IMR-90 (cell line): ENCODE measurements at regions not wholly inside any gene's neighbourhood (a gene's known extent, or its start where the extent isn't known, plus 50 kb on each side); places are given as distances from the start of the nearest gene placed in this dataset.

Source experiments
- ATAC-seq: fragments of 200-7000 bp; cut with Tn5 transposase; 2 replicates; pipeline ENCODE4 v1.9.1; 2020; ENCODE audit warnings: low read depth, mild to moderate bottlenecking, moderate library complexity
- BruUV-seq: library from RNA; stranded (reverse); fragments of 400-500 nt; replicated peaks from 2 replicates; lab custom pipeline; 2021; lab: Mats Ljungman, UMichigan
- CTCF ChIA-PET: fragments of 300-600 bp; formaldehyde crosslinking; extraction: SDS; loops from one replicate; lab custom pipeline; 2021; ENCODE audit warnings: antibody characterized with exemption; lab: Yijun Ruan, JAX
- POLR2A ChIA-PET: fragments of 300-600 bp; sonication (Branson Sonifier 250); formaldehyde crosslinking; loops from one replicate; lab custom pipeline; 2022; ENCODE audit warnings: antibody characterized with exemption; ENCODE audit not compliant: unreplicated experiment; lab: Charles Lee
- DNase-seq: peaks from one replicate; pipeline ENCODE4 v3.0.0; 2013
- H2AFZ ChIP-seq: replicated peaks from 2 replicates; pipeline ENCODE3; 2013; ENCODE audit warnings: low read length, mild to moderate bottlenecking; ENCODE audit not compliant: poor library complexity
- H2AK5ac ChIP-seq: 2 replicates; pipeline ENCODE4 v1.6.1; 2013; ENCODE audit warnings: low read depth, low read length, inconsistent platforms
- H2AK9ac ChIP-seq: replicated peaks from 2 replicates; pipeline ENCODE3; 2013; ENCODE audit warnings: mild to moderate bottlenecking, low read depth, low read length, moderate library complexity; ENCODE audit not compliant: poor library complexity
- H2BK120ac ChIP-seq: 2 replicates; pipeline ENCODE4 v1.6.1; 2013; ENCODE audit warnings: low read depth, low read length, inconsistent platforms
- H2BK15ac ChIP-seq: 3 replicates; pipeline ENCODE4 v1.6.1; 2013; ENCODE audit warnings: low read depth, low read length, inconsistent platforms
- H2BK20ac ChIP-seq: 2 replicates; pipeline ENCODE4 v1.6.1; 2013; ENCODE audit warnings: low read depth, mild to moderate bottlenecking, inconsistent platforms, low read length, moderate library complexity
- H2BK5ac ChIP-seq: 2 replicates; pipeline ENCODE4 v1.6.1; 2013; ENCODE audit warnings: mild to moderate bottlenecking, low read depth, low read length, inconsistent platforms; ENCODE audit not compliant: poor library complexity, severe bottlenecking
- H3K14ac ChIP-seq: replicated peaks from 2 replicates; pipeline ENCODE4 v1.6.1; 2013; ENCODE audit warnings: low read depth, low read length, inconsistent platforms
- H3K18ac ChIP-seq: 2 replicates; pipeline ENCODE4 v1.6.1; 2013; ENCODE audit warnings: low read depth, low read length, control low read depth
- H3K23ac ChIP-seq: 2 replicates; pipeline ENCODE4 v1.6.1; 2013; ENCODE audit warnings: low read depth, low read length, inconsistent platforms
- H3K27ac ChIP-seq: 2 replicates; pipeline ENCODE4 v1.5.1; 2013; ENCODE audit warnings: mild to moderate bottlenecking, control low read depth, low read length; ENCODE audit not compliant: insufficient read depth
- H3K27me3 ChIP-seq: 2 replicates; pipeline ENCODE4 v1.6.1; 2013; ENCODE audit warnings: low read length; ENCODE audit not compliant: control insufficient read depth, insufficient read depth
- H3K36me3 ChIP-seq: 2 replicates; pipeline ENCODE4 v1.6.1; 2013; ENCODE audit warnings: low read length, mixed read lengths; ENCODE audit not compliant: control insufficient read depth, insufficient read depth
- H3K4ac ChIP-seq: 2 replicates; pipeline ENCODE4 v1.6.1; 2013; ENCODE audit warnings: low read depth, low read length, inconsistent platforms
- H3K4me1 ChIP-seq: 2 replicates; pipeline ENCODE4 v1.6.1; 2013; ENCODE audit warnings: low read length, mixed read lengths; ENCODE audit not compliant: control insufficient read depth, insufficient read depth
- H3K4me2 ChIP-seq: 2 replicates; pipeline ENCODE4 v1.6.1; 2013; ENCODE audit warnings: low read depth, mild to moderate bottlenecking, control low read depth, low read length, moderate library complexity
- H3K4me3 ChIP-seq: 2 replicates; pipeline ENCODE4 v1.5.1; 2013; ENCODE audit warnings: low read depth, mild to moderate bottlenecking, control low read depth, low read length, moderate library complexity; ENCODE audit not compliant: insufficient read depth
- H3K56ac ChIP-seq: 2 replicates; pipeline ENCODE4 v1.6.1; 2013; ENCODE audit warnings: low read length, inconsistent platforms; ENCODE audit not compliant: insufficient read depth; ENCODE audit errors: extremely low read depth
- H3K79me1 ChIP-seq, 2 experiments: 2 replicates each; pipeline ENCODE4 v1.6.1; 2013; ENCODE audit warnings: low read length in 2 of 2, inconsistent platforms in 1 of 2, low read depth in 1 of 2
- H3K9ac ChIP-seq: 2 replicates; pipeline ENCODE4 v1.6.1; 2013; ENCODE audit warnings: low read depth, low read length, control low read depth
- H3K9me1 ChIP-seq: 2 replicates; pipeline ENCODE4 v1.6.1; 2013; ENCODE audit warnings: low read length, inconsistent platforms; ENCODE audit not compliant: insufficient read depth
- H3K9me3 ChIP-seq: 2 replicates; pipeline ENCODE4 v1.6.1; 2013; ENCODE audit warnings: low read length; ENCODE audit not compliant: control insufficient read depth, insufficient read depth
- H4K20me1 ChIP-seq: 2 replicates; pipeline ENCODE4 v1.6.1; 2013; ENCODE audit warnings: low read length, inconsistent platforms; ENCODE audit not compliant: insufficient read depth
- H4K5ac ChIP-seq: 2 replicates; pipeline ENCODE4 v1.6.1; 2013; ENCODE audit warnings: mild to moderate bottlenecking, low read depth, low read length, control low read depth
- H4K8ac ChIP-seq, 2 experiments: 2 replicates each; pipeline ENCODE4 v1.6.1; 2013; ENCODE audit warnings: low read depth in 2 of 2, low read length in 2 of 2, control low read depth in 1 of 2, inconsistent platforms in 1 of 2
- H4K91ac ChIP-seq: 2 replicates; pipeline ENCODE4 v1.6.1; 2013; ENCODE audit warnings: low read depth, low read length, inconsistent platforms; ENCODE audit not compliant: insufficient read depth
- BHLHE40 ChIP-seq: fragments of 150-350 bp; IDR thresholded peaks from 2 replicates; pipeline ENCODE4 v1.6.1; 2016; ENCODE audit warnings: mild to moderate bottlenecking, low read depth, low read length
- CEBPB ChIP-seq: IDR thresholded peaks from 2 replicates; pipeline ENCODE4 v1.6.1; 2012; ENCODE audit warnings: low read depth, low read length, improper control_type of control experiment
- CHD1 ChIP-seq: IDR thresholded peaks from 2 replicates; pipeline ENCODE4 v1.6.1; 2012; ENCODE audit warnings: low read depth, low read length, improper control_type of control experiment
- CTCF ChIP-seq: conservative IDR thresholded peaks from 2 replicates; pipeline ENCODE4 v1.5.1; 2012; ENCODE audit warnings: mild to moderate bottlenecking, low read depth, low read length, improper control_type of control experiment
- ELK1 ChIP-seq: fragments of 150-350 bp; IDR thresholded peaks from 2 replicates; pipeline ENCODE4 v1.6.1; 2016; ENCODE audit warnings: low read depth, mild to moderate bottlenecking, low read length, moderate library complexity, borderline replicate concordance
- FOS ChIP-seq: fragments of 150-350 bp; IDR thresholded peaks from 2 replicates; pipeline ENCODE4 v1.6.1; 2016; ENCODE audit warnings: low read depth, low read length
- MAFK ChIP-seq: IDR thresholded peaks from 2 replicates; pipeline ENCODE4 v1.6.1; 2012; ENCODE audit warnings: low read depth, low read length, improper control_type of control experiment
- MAZ ChIP-seq: IDR thresholded peaks from 2 replicates; pipeline ENCODE4 v1.6.1; 2012; ENCODE audit warnings: low read depth, mild to moderate bottlenecking, low read length, improper control_type of control experiment, moderate library complexity, borderline replicate concordance
- MXI1 ChIP-seq: IDR thresholded peaks from 2 replicates; pipeline ENCODE4 v1.6.1; 2012; ENCODE audit warnings: low read depth, mild to moderate bottlenecking, low read length, moderate library complexity, borderline replicate concordance
- NFE2L2 ChIP-seq: fragments of 150-350 bp; IDR thresholded peaks from 2 replicates; pipeline ENCODE4 v1.6.1; 2016; ENCODE audit warnings: low read depth, mild to moderate bottlenecking, low read length
- POLR2A ChIP-seq: IDR thresholded peaks from 2 replicates; pipeline ENCODE4 v1.6.1; 2012; ENCODE audit warnings: mild to moderate bottlenecking, low read depth, low read length
- RAD21 ChIP-seq: IDR thresholded peaks from 2 replicates; pipeline ENCODE4 v1.6.1; 2012; ENCODE audit warnings: low read length, improper control_type of control experiment
- RCOR1 ChIP-seq: IDR thresholded peaks from 2 replicates; pipeline ENCODE4 v1.6.1; 2012; ENCODE audit warnings: mild to moderate bottlenecking, low read length, improper control_type of control experiment; ENCODE audit not compliant: insufficient replicate concordance
- RFX5 ChIP-seq: IDR thresholded peaks from 2 replicates; pipeline ENCODE4 v1.8.0; 2012; ENCODE audit warnings: low read depth, mild to moderate bottlenecking, low read length, moderate library complexity
- SMC3 ChIP-seq: fragments of 150-350 bp; IDR thresholded peaks from 2 replicates; pipeline ENCODE4 v1.6.1; 2016; ENCODE audit warnings: low read depth, mild to moderate bottlenecking, antibody characterized with exemption, low read length, moderate library complexity
- USF2 ChIP-seq: fragments of 150-350 bp; IDR thresholded peaks from 2 replicates; pipeline ENCODE4 v1.6.1; 2017; ENCODE audit warnings: mild to moderate bottlenecking, antibody characterized with exemption, low read length, low read depth
- WGBS, 2 experiments: methylation state at CpG; one replicate each; pipeline versions ENCODE4 v1.1.5 to v1.1.7; 2013; ENCODE audit warnings: missing lambda C conversion rate in 2 of 2; ENCODE audit not compliant: insufficient read length in 1 of 2; ENCODE audit errors: extremely low coverage in 2 of 2; 5-methylcytosine and 5-hydroxymethylcytosine counted together
- dilution Hi-C: fragments of 300-500 bp; cut with HindIII; formaldehyde crosslinking; loops from one replicate; pipeline ENCODE4 v1.14.3; 2018; ENCODE audit warnings: low sequenced_read_pairs; ENCODE audit not compliant: unreplicated experiment
- in situ Hi-C: fragments of 300-500 bp; cut with MboI; formaldehyde crosslinking; loops from 3 replicates; pipeline ENCODE4 v1.14.3; 2019; ENCODE audit warnings: low sequenced_read_pairs, inconsistent platforms, mixed read lengths
- intact Hi-C: fragments of 100-400 bp; cut with micrococcal nuclease; formaldehyde crosslinking; loops from 2 replicates; pipeline ENCODE4 v1.10.0; 2022

DNA sequence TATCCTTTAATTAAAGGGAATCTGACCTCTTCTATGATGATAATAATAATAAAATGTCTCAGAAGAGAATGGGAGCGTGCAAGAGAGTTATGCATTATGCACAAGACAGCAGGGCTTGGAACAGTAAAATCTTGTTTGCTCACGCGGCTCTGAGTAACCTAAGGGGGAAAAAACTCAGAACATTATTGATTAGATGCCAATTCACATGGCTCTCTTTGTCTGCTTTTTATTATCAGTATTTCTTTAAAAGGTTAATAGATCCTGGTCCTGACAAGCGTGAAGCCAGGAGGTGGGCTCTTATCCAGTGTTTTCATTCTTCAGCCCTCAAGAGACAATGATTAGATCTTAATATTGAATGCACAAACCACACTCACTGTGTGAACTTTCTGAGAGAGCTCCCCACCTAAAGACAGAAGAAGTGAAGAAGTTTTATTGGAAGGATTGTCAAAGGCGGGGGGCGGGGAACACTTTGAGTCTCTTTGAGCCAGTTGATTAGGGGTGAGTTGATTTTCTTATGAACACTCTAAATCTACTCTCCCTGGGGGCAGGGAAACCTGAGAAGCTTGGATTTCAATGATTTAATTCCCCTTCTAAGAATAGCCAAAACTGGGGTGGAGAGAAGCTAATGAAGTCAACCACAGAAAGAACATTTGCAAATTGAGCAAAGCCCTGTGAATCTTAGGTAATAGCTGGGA lies 127.5 kb upstream of the CTAGE1 start:
- dilution Hi-C loops = no loop called here
- H4K5ac ChIP-seq = no peak overlapping the region
- peaks cover 16% of the 10 kb centered on the region for H3K4me1 ChIP-seq
- no peak for TF ChIP-seq SMC3
- no peak for TF ChIP-seq USF2
- TF ChIP-seq CHD1 = no peak
- TF ChIP-seq RAD21 = no peak
- no peak for TF ChIP-seq MAFK
- TF ChIP-seq ELK1 = no peak
- no peak for TF ChIP-seq NFE2L2
- no peak for TF ChIP-seq MAZ
- TF ChIP-seq BHLHE40 = no peak
- no peak for TF ChIP-seq FOS
- TF ChIP-seq RFX5 = no peak
- TF ChIP-seq MXI1 = no peak
- TF ChIP-seq RCOR1 = no peak
- no peak for TF ChIP-seq CEBPB
- TF ChIP-seq CTCF = no peak
- TF ChIP-seq POLR2A = no peak
- intact Hi-C loops = no loop called here
- no peak overlapping the region for H3K14ac ChIP-seq
- DNase-seq (no peak), ATAC-seq (no peak)
- no peaks in the 10 kb centered on the region for H3K79me1 ChIP-seq
- no peak overlapping the region for H3K4ac ChIP-seq
- H4K8ac ChIP-seq = no peak overlapping the region
- H2AFZ ChIP-seq = no peak overlapping the region
- H3K9ac ChIP-seq = no peak overlapping the region
- H4K91ac ChIP-seq = no peak overlapping the region
- CTCF ChIA-PET = no interaction called here
- H3K23ac ChIP-seq = no peak overlapping the region
- no peaks in the 10 kb centered on the region for H3K9me3 ChIP-seq
- H2AK5ac ChIP-seq = no peak overlapping the region
- no peak overlapping the region for H3K27ac ChIP-seq
- H2BK5ac ChIP-seq = no peak overlapping the region
- H2BK20ac ChIP-seq = no peak overlapping the region
- H3K4me2 ChIP-seq = no peak overlapping the region
- BruUV-seq = no TSS peak
- WGBS, 2 experiments = no CpG with 5 or more reads among the region's 6 CpGs
- peaks cover 12% of the 10 kb centered on the region for H3K9me1 ChIP-seq
- POLR2A ChIA-PET = no interaction called here
- no peak overlapping the region for H2BK120ac ChIP-seq
- H3K18ac ChIP-seq = no peak overlapping the region
- H3K56ac ChIP-seq = no peak overlapping the region
- H3K36me3 ChIP-seq = no peaks in the 10 kb centered on the region
- no peaks in the 10 kb centered on the region; the same call in 1 of the 2 replicates for H3K27me3 ChIP-seq
- H4K20me1 ChIP-seq = no peaks in the 10 kb centered on the region
- no peak overlapping the region for H2AK9ac ChIP-seq
- H3K4me3 ChIP-seq = no peak overlapping the region
- in situ Hi-C loops = no loop called here
- no peak overlapping the region; the same call in 2 of the 3 replicates for H2BK15ac ChIP-seq
